Mesenchymal stem cell (in vitro differentiated cells and primary cell): ENCODE measurements at regions not wholly inside any gene's neighbourhood (a gene's known extent, or its start where the extent isn't known, plus 50 kb on each side); places are given as distances from the start of the nearest gene placed in this dataset.

Experiments
- DNase-seq: peaks from one replicate; pipeline ENCODE4 v3.0.0-alpha.2; 2013
- H2AFZ ChIP-seq: one replicate; pipeline ENCODE4 v1.6.1; 2013; ENCODE audit warnings: low read depth, mild to moderate bottlenecking, control low read depth, inconsistent platforms, low read length, moderate library complexity
- H2AK5ac ChIP-seq: 2 replicates; pipeline ENCODE4 v1.6.1; 2013; ENCODE audit warnings: low read length, moderate library complexity, mild to moderate bottlenecking, inconsistent platforms; ENCODE audit not compliant: severe bottlenecking
- H2BK120ac ChIP-seq: one replicate; pipeline ENCODE4 v1.6.1; 2013; ENCODE audit warnings: low read depth, mild to moderate bottlenecking, inconsistent platforms, low read length, moderate library complexity
- H2BK12ac ChIP-seq, 2 experiments: one replicate each; pipeline ENCODE4 v1.6.1; 2013; ENCODE audit warnings: inconsistent platforms in 2 of 2, low read length in 2 of 2, mild to moderate bottlenecking in 2 of 2, moderate library complexity in 2 of 2, control low read depth in 1 of 2
- H2BK15ac ChIP-seq: one replicate; pipeline ENCODE4 v1.6.1; 2013; ENCODE audit warnings: mild to moderate bottlenecking, low read depth, inconsistent platforms; ENCODE audit not compliant: poor library complexity, severe bottlenecking
- H2BK5ac ChIP-seq: 2 replicates; pipeline ENCODE4 v1.6.1; 2013; ENCODE audit warnings: low read depth, mild to moderate bottlenecking, low read length, control low read depth, inconsistent platforms; ENCODE audit not compliant: poor library complexity, severe bottlenecking
- H3K14ac ChIP-seq, 2 experiments: one replicate each; pipeline ENCODE4 v1.6.1; 2013; ENCODE audit warnings: inconsistent platforms in 2 of 2, low read length in 2 of 2, control low read depth in 1 of 2, mild to moderate bottlenecking in 1 of 2, moderate library complexity in 1 of 2
- H3K18ac ChIP-seq, 2 experiments: one replicate each; pipeline ENCODE4 v1.6.1; 2013; ENCODE audit warnings: inconsistent platforms in 2 of 2, low read length in 2 of 2, control low read depth in 1 of 2, low read depth in 1 of 2, mild to moderate bottlenecking in 1 of 2
- H3K23ac ChIP-seq, 2 experiments: one replicate each; pipeline ENCODE4 v1.6.1; 2013; ENCODE audit warnings: inconsistent platforms in 2 of 2, low read length in 2 of 2, mild to moderate bottlenecking in 2 of 2, moderate library complexity in 2 of 2, control low read depth in 1 of 2
- H3K27ac ChIP-seq: 2 replicates; pipeline ENCODE4 v1.5.1; 2013; ENCODE audit warnings: mild to moderate bottlenecking, moderate library complexity, low read length, control low read depth, inconsistent platforms; ENCODE audit not compliant: poor library complexity, severe bottlenecking
- H3K27me3 ChIP-seq, 2 experiments: 2 replicates each; pipeline versions ENCODE4 v1.6.1 to v1.7.0; 2013; ENCODE audit warnings: low read length in 2 of 2, mild to moderate bottlenecking in 2 of 2, moderate library complexity in 2 of 2, control low read depth in 1 of 2, inconsistent platforms in 1 of 2; ENCODE audit not compliant: control insufficient read depth in 1 of 2, insufficient read depth in 1 of 2
- H3K36me3 ChIP-seq, 2 experiments: 2 replicates each; pipeline versions ENCODE4 v1.6.1 to v1.7.0; 2013; ENCODE audit warnings: low read length in 2 of 2, control low read depth in 1 of 2, inconsistent platforms in 1 of 2, low read depth in 1 of 2, mild to moderate bottlenecking in 1 of 2; ENCODE audit not compliant: insufficient read depth in 2 of 2, control insufficient read depth in 1 of 2
- H3K4ac ChIP-seq, 2 experiments: one replicate each; pipeline ENCODE4 v1.6.1; 2013; ENCODE audit warnings: inconsistent platforms in 2 of 2, low read length in 2 of 2, mild to moderate bottlenecking in 2 of 2, moderate library complexity in 2 of 2, control low read depth in 1 of 2, low read depth in 1 of 2
- H3K4me1 ChIP-seq: 2 replicates; pipeline ENCODE4 v1.6.1; 2013; ENCODE audit warnings: low read depth, low read length, control low read depth; ENCODE audit not compliant: control insufficient read depth, insufficient read depth
- H3K4me2 ChIP-seq: 2 replicates; pipeline ENCODE4 v1.6.1; 2013; ENCODE audit warnings: low read length, mild to moderate bottlenecking, inconsistent platforms; ENCODE audit not compliant: poor library complexity, severe bottlenecking
- H3K4me3 ChIP-seq, 2 experiments: 2 replicates each; pipeline versions ENCODE4 v1.5.1 to v1.7.0; 2013; ENCODE audit warnings: low read length in 2 of 2, mild to moderate bottlenecking in 2 of 2, control low read depth in 1 of 2, low read depth in 1 of 2; ENCODE audit not compliant: insufficient read depth in 1 of 2
- H3K79me1 ChIP-seq: replicated peaks from 2 replicates; pipeline ENCODE4 v1.6.1; 2013; ENCODE audit warnings: mild to moderate bottlenecking, control low read depth, low read length, inconsistent platforms; ENCODE audit not compliant: poor library complexity, severe bottlenecking
- H3K9ac ChIP-seq: 2 replicates; pipeline ENCODE4 v1.7.0; 2013; ENCODE audit warnings: mild to moderate bottlenecking, low read length, moderate library complexity
- H3K9me3 ChIP-seq: 2 replicates; pipeline ENCODE4 v1.7.0; 2013; ENCODE audit warnings: mild to moderate bottlenecking, low read length; ENCODE audit not compliant: control insufficient read depth
- H4K8ac ChIP-seq: one replicate; pipeline ENCODE4 v1.6.1; 2013; ENCODE audit warnings: inconsistent platforms, mild to moderate bottlenecking, low read length, moderate library complexity
- H4K91ac ChIP-seq: one replicate; pipeline ENCODE4 v1.6.1; 2013; ENCODE audit warnings: mild to moderate bottlenecking, low read length, inconsistent platforms
- WGBS: methylation state at CpG from one replicate; pipeline ENCODE4 v1.1.7; 2013; ENCODE audit warnings: mixed read lengths; 5-methylcytosine and 5-hydroxymethylcytosine counted together

DNA sequence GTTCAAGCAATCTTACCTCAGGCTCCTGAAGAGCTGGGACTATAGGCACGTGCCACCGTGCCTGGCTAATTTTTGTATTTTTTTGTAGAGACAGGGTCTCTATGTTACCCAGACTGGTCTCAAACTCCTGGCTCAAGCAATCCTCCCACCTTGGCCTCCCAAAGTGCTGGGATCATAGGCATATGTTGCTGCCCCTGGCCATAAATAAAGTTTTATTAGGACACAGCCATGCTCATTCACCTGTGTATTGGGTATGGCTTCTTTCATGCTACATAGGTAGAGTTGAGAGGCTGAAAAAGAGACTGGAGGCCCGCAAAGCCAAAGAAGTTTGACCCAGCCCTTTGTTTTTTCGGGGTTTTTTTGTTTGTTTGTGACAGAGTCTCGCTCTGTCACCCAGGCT is 61.7 kb upstream of the NCOR2 start:
- 98% methylated on average over 5 of the region's 5 CpGs for WGBS

DNA sequence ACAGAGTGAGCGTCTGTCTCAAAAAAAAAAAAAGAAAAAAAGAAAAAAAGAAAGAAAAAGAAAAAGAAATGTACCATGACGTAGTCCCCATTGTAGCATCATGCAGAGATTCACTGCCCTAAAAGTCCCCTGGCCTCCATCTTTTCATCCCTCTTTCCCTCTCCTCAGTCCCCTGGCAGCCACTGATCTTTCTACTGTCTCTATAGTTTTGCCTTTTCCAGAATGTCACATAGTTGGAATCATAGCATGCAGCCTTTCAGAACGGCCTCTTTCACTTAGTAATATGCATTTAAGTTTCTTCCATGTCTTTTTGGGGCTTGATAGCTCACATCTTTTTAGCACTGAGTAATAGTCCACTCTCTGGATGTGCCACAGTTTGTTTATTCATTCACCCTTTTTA is 60.5 kb upstream of the NCOR2 start:
- Histone ChIP-seq H3K23ac (no peak overlapping the region), H3K4me2 (no peak overlapping the region), H3K36me3 (no peaks in the 10 kb centered on the region), H2BK120ac (no peak overlapping the region), H3K9me3 (peaks cover 9% of the 10 kb centered on the region), H2AK5ac (no peak overlapping the region), H3K4me3 (no peak overlapping the region), H3K4ac (no peak overlapping the region), H3K14ac (no peak overlapping the region), H3K27me3 (no peaks in the 10 kb centered on the region), H3K4me1 (peaks cover 25% of the 10 kb centered on the region), H4K91ac (no peak overlapping the region), H2BK5ac (no peak overlapping the region), H3K79me1 (no peaks in the 10 kb centered on the region), H2BK12ac (peak overlapping the region in 1 of 2 experiments; percentile 90), H3K27ac (no peak overlapping the region), H4K8ac (no peak overlapping the region), H2BK15ac (no peak overlapping the region), H3K9ac (no peak overlapping the region), H3K18ac (no peak overlapping the region), H2AFZ (no peak overlapping the region)
- 90% methylated on average over 2 of the region's 3 CpGs for WGBS
- DNase-seq = no peak

More for the DNA sequence above, 61.7 kb upstream of the NCOR2 start:
- Histone ChIP-seq H3K9me3 (no peaks in the 10 kb centered on the region), H3K14ac (no peak overlapping the region), H3K4me1 (peaks cover 19% of the 10 kb centered on the region), H4K91ac (no peak overlapping the region), H4K8ac (no peak overlapping the region), H3K27me3 (no peaks in the 10 kb centered on the region), H2AFZ (no peak overlapping the region), H3K36me3 (no peaks in the 10 kb centered on the region), H2AK5ac (no peak overlapping the region), H3K4me2 (no peak overlapping the region), H3K27ac (no peak overlapping the region), H3K79me1 (no peaks in the 10 kb centered on the region), H3K23ac (no peak overlapping the region), H3K18ac (no peak overlapping the region), H2BK12ac (no peak overlapping the region), H3K4me3 (no peak overlapping the region), H3K4ac (no peak overlapping the region), H2BK120ac (no peak overlapping the region), H2BK15ac (no peak overlapping the region), H2BK5ac (no peak overlapping the region), H3K9ac (no peak overlapping the region)
- DNase-seq = no peak

DNA sequence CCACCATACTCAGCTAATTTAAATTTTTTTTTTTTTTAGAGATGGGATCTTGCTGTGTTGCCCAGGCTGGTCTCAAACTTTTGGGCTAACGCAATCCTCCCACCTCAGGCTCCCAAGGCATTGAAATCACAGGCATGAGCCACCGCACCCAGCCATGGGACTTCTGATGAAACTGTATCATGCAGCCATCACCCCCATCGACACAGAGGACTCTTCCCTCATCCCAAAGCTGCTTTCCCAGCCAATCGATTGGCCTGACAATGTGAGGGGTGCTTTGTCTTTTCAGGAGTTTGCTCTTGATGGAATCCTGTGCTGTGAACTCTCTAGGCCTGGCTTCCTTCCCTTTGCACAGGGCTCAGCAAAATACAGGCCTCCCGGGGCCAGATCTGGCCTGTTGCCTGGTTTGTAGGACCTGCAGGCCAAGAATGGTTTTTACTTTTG is 59.6 kb upstream of the NCOR2 start:
- H4K8ac ChIP-seq = no peak overlapping the region
- H3K27me3 ChIP-seq = no peaks in the 10 kb centered on the region
- H3K36me3 ChIP-seq = no peaks in the 10 kb centered on the region
- peaks cover 28% of the 10 kb centered on the region for H3K4me1 ChIP-seq
- H3K9ac ChIP-seq = peak overlapping the region; percentile 70
- H3K23ac ChIP-seq = peak overlapping the region in 1 of 2 experiments; percentile 85
- peak overlapping the region; percentile 43 for H2AK5ac ChIP-seq
- H3K4me2 ChIP-seq = no peak overlapping the region
- peak overlapping the region; percentile 55 for H2AFZ ChIP-seq
- no peak overlapping the region for H2BK120ac ChIP-seq
- peak overlapping the region; percentile 4 to 82 for H3K18ac ChIP-seq
- peak overlapping the region in 1 of 2 experiments; percentile 92 for H2BK12ac ChIP-seq
- no peak overlapping the region for H3K14ac ChIP-seq
- peak overlapping the region in 1 of 2 experiments; percentile 76 for H3K4ac ChIP-seq
- peak overlapping the region in 1 of 2 experiments; percentile 46 for H3K4me3 ChIP-seq
- H4K91ac ChIP-seq = peak overlapping the region; percentile 1
- H2BK5ac ChIP-seq = no peak overlapping the region
- no peaks in the 10 kb centered on the region for H3K79me1 ChIP-seq
- WGBS = 88% methylated on average over 2 of the region's 5 CpGs
- no peak overlapping the region for H3K27ac ChIP-seq
- peak overlapping the region; percentile 86 for H2BK15ac ChIP-seq
- no peak for DNase-seq
- H3K9me3 ChIP-seq = peaks cover 9% of the 10 kb centered on the region

DNA sequence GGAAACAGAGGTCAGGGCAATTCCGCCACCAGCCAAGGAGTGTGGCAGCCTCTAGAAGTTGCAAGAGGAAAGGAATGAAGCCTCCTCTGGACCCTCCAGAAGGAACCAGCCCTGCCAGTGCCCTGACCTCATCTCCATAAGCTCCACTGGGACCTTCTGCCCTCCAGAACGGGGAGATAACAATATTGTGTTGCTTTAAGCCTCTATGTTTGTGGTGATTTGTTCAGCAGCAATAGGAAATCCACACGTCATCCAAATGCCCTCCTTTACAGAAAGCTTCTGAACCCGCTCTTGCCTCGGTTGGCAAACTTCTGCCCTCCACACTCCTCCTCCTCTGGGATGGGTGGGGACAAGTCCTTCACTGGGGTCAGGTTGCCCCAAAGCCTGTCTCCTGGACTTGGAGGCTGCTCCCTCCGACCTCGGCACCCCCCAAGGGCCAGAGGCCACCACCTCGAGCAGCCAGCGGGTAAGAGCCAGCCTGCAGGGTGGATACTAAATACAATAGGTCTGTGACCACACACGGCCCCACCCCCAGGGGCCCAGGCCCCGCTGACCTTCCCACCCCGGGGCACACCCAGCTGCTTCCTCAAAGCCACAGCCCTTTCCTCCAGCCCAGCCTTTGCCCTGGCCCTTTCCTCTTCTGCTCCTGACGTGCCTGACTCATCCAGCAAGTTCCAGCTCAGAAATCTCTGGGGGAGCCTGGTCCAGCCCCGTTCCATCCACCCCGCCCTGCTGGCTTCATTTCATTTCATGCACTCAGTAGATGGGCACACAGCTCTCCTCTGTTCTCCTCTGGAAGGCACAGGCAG is 58.7 kb upstream of the NCOR2 start:
- peak overlapping the region; percentile 67 to 88 for H3K18ac ChIP-seq
- no peaks in the 10 kb centered on the region for H3K79me1 ChIP-seq
- H3K4me3 ChIP-seq = peak overlapping the region in 1 of 2 experiments; percentile 61
- peak overlapping the region; percentile 73 to 86 for H2BK12ac ChIP-seq
- no peak overlapping the region for H2BK5ac ChIP-seq
- H3K14ac ChIP-seq = peak overlapping the region; percentile 8 to 28
- no peak overlapping the region for H3K23ac ChIP-seq
- peak overlapping the region; percentile 96 for H4K91ac ChIP-seq
- H3K4ac ChIP-seq = peak overlapping the region; percentile 69 to 89
- H3K27me3 ChIP-seq = no peaks in the 10 kb centered on the region
- peaks cover 9% of the 10 kb centered on the region for H3K9me3 ChIP-seq
- peak overlapping the region; percentile 26 for H3K27ac ChIP-seq
- 31% methylated on average over 12 of the region's 15 CpGs for whole genome bisulfite sequencing
- peak overlapping the region; percentile 83 for H2BK15ac ChIP-seq
- no peak overlapping the region for H3K4me2 ChIP-seq
- peak overlapping the region; percentile 70 for H3K9ac ChIP-seq
- H4K8ac ChIP-seq = peak overlapping the region; percentile 94
- H2BK120ac ChIP-seq = peak overlapping the region; percentile 71
- H3K36me3 ChIP-seq = no peaks in the 10 kb centered on the region
- peaks cover 35% of the 10 kb centered on the region for H3K4me1 ChIP-seq
- no peak overlapping the region for H2AFZ ChIP-seq
- DNase-seq = peak; percentile 73
- H2AK5ac ChIP-seq = peak overlapping the region; percentile 15
